ENCODE measurements at regions not wholly inside any gene's neighbourhood (a gene's known extent, or its start where the extent isn't known, plus 50 kb on each side); places are given as distances from the start of the nearest gene placed in this dataset.

DNA sequence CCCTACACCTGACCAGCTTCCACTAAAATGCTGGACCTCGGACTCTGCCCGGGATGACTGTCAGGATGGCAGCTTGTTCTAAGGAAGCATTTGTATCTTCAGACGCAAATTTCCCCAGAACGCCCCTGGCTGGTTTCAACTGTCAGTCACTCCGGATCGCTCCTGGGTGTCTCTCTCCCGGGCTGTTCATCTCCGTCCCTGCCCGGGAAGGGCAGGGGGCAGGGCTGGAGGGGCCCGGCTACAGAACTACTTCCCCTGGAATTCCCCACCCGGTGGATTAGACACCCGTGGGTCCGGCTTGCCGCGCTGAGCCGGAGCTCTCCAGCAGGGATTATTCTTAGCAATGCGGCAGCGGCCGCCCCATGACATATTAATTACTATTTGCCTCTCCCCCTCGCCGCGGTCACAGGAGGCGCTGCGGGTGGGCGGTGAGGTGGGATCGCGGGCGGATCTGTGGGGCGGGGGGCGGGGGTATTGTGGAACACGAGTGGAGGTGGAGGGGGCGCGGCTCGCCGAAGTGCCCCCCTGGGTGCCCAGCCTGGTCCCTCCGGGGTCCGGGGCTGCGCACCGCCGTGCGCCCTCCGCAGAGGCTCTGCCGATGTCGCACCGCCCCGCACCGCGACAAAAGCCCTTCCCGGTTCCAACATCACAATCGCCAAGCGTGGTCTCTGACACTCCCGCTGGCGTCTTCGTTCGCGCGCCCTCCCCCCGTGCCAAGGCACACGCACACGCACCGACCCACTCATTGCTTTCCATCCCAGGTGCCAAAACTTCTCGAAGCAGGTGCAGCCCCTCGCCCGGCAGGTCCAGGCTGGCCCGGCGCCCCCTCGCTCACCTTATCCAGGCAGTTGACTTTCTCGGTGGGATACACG, 276.1 kb upstream of the NEBL start:
- no peak for DNase-seq (ENCODE audit: low read depth)

DNA sequence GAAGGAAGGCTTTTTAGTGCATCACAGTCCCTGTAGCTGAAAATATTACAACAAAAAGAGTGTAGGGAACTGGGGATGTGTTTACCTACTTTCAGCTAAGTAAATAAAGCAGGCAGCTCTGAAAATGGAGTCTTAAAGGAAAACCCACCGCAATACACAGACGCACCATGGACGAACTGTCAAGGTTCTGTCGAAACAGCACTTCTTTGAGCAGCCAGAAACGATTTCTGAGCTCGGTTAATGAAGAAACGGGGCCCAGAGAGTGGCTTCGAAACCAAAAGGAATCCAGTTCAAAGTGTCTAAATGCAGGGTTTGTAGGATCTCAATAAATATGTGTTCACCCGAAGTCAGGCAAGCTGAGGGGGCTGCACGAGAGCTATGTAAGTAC, 275.4 kb upstream of the NEBL start:
- DNase-seq (ENCODE audit: low read depth) = no peak

GRCh38 chr10:21171936-21172541, 274.9 kb upstream of the NEBL start:
- no peak for DNase-seq (ENCODE audit: low read depth)

DNA sequence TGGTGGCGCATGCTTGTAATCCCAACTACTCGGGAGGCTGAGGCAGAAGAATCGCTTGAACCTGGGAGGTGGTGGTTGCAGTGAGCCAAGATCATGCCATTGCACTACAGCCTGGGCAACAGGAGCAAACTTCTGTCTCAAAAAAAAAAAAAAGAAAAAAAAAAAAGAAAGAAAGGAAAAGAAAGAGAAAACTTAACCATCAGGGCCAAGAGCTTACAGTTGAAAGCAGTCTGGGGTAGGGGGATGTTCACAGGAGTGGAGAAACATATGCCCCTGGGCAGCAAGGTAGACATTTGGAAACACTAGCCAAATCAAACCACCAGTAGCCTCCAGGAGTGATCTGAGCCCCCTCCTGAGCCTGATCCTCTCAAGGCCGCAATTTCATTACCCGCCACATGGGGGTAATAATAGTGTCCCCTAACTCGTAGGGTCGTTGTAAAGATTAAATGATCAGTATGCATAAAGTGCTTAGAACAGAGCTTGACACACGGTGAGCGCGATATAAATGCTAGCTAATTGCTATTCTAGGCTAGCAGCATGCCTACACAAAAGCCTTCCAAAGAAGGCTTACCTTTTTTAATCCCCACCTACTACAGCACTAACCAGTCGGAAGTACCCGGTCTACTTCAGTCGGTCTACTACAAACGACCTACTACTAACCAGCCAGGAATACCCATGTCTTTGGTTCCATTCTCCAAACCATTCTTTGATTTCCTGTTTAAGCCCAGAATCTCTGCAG, 274.3 kb upstream of the NEBL start:
- DNase-seq (ENCODE audit: low read depth) = no peak

DNA sequence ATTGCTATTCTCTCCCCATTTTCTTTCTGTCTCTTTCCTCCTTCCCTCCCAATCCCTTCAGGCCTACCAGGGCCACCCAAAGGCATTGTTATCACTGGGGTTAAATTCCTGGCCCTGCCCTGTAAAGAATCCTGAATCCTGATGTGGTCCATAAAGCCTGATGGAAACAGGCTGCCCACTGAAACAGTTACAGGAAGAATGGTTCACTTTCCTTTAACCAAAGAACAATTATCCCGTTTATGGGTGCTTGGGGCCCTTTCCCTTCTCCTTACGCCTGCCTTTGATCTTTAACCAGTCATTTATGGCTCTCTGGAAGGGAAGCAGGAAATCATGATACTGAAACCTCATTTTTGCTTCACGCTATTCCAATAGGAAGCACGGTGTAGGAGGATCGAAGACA, 273.1 kb upstream of the NEBL start:
- DNase-seq (ENCODE audit: low read depth) = no peak

DNA sequence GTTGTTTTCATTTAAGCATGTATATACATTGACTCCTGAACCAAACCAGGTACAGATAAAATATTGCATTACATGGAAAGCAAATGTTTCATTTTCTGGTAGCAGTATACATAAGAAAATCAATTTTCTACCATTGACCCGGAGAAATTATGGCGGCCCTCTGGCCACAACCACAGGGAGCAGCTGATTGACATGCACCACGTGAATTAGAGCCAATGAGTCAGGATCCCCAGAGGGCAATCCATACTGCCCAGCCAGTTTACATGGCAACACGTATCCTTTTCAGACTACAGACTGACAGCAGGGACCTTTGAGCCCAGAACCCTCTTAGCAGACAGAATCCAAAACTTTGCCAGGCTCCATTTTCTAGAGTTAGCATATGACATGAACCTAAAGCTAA, 272.2 kb upstream of the NEBL start:
- DNase-seq (ENCODE audit: low read depth) = no peak

GRCh38 chr10:21167288-21168010, 270.3 kb upstream of the NEBL start:
- no peak for DNase-seq (ENCODE audit: low read depth)

GRCh38 chr10:21166557-21167287, 269.6 kb upstream of the NEBL start:
- no peak for DNase-seq (ENCODE audit: low read depth)

GRCh38 chr10:21165489-21165888, 268.4 kb upstream of the NEBL start:
- no peak for DNase-seq (ENCODE audit: low read depth)

- no peak for DNase-seq (ENCODE audit: low read depth)
These were observed 267.6 kb upstream of the NEBL start for GRCh38 chr10:21164687-21165086.

DNA sequence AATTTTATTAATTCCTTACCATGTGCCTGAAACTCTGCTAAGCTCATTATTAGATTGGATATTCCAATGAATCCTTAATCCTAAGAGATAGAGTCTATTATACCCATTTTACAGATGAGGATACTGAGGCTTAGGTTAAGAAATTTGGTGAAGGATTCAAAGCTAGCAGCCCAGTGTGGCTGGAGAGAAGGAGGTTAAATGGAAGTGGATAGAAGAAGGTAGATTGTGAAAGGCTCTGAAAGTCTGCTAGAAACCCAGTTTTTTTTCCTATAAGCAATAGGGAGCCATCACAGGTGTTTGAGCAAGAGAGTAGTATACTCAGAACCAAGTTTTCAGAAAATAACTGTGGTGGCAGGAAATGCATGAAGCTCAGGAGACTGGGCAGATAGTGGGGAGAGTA, 265.8 kb upstream of the NEBL start:
- no peak for DNase-seq (ENCODE audit: low read depth)

GRCh38 chr10:21161647-21162046, 264.5 kb upstream of the NEBL start:
- DNase-seq (ENCODE audit: low read depth) = no peak

DNA sequence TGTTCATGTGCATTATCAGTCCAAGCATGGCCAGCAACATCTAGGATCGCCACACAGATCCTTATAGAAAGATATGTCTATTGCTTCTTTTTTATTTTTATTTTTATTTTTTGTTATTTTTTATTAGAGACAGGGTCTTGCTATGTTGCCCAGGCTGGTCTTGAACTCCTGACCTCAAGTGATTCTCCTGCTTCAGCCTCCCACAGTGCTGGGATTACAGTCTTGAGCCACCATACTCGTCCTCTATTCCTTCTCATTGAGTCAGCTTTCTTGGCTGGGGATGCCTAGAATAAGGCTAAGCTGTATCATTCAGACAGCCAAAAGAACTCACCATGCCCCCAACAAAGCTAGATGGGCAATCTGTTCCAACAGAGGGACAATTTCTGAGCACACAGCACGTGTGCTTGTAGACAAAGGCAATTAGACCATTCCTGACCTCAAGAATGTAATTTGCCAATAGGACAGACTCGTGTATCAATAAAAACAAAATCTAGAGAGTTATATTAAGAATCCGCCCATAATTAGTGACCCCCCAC, 264.0 kb upstream of the NEBL start:
- no peak for DNase-seq (ENCODE audit: low read depth)

DNA sequence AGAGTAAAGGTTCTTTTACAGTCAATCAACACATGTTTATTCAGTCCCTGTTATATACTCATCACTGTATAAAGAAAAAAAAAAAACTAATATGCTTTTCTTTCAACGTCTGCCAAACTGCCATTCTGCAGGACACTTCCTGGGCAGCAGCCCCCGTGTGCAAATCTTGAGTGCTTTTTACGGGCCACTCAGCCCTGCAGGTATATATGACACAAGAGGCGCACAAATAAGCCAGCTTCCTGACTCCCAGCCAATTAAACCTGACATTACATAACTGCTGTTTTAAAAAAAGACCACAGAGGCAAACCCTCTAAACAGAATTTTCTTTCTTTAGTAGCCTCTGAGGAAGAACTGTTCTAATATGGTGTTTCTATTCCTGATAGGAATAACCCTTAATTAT, 263.0 kb upstream of the NEBL start:
- no peak for DNase-seq (ENCODE audit: low read depth)

GRCh38 chr10:21159669-21160068, 262.6 kb upstream of the NEBL start:
- no peak for DNase-seq (ENCODE audit: low read depth)

DNA sequence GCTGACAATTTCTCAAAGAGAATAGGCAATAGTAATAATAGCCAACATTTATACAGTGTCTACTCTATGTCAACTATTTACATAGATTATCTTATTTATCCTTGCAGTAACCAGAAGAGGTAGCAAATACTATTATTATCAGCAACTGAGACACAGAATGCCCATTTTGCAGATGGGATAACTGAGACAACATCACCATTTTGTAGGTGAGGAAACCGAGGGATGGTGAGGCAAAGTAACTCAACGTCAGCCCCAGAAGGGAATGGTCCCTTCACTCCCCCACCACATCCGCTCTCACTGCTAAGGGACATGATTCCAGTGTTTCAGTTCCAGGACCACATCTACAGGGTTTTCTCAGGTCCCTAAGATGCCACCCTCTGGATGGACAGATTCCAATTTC, 261.2 kb upstream of the NEBL start:
- no peak for DNase-seq (ENCODE audit: low read depth)

- no peak for DNase-seq (ENCODE audit: low read depth)
These were observed 260.6 kb upstream of the NEBL start for GRCh38 chr10:21157664-21158063.

DNA sequence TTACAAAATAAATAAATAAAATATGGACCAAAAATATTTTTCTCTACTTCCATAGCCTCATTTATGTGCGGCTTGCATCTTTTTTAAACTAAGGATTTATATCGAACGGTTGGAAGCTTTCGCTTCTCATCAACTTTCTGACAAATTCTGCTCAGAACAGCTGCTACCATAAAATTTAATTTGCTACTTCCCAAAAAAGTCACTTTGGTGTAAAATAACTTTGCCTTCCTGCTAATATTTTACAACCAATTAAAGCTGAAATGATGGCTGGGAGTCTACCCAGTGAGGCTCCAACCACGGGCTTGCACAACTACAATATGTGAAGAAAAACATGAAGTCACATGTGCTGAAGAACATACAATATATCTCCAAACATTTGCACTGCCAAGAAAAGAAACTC, 253.1 kb upstream of the NEBL start:
- DNase-seq (ENCODE audit: low read depth) = no peak

- DNase-seq (ENCODE audit: low read depth) = no peak
These were observed 249.3 kb upstream of the NEBL start for GRCh38 chr10:21146436-21146789.

- DNase-seq (ENCODE audit: low read depth) = no peak
These were observed 248.8 kb upstream of the NEBL start for GRCh38 chr10:21145751-21146435.

DNA sequence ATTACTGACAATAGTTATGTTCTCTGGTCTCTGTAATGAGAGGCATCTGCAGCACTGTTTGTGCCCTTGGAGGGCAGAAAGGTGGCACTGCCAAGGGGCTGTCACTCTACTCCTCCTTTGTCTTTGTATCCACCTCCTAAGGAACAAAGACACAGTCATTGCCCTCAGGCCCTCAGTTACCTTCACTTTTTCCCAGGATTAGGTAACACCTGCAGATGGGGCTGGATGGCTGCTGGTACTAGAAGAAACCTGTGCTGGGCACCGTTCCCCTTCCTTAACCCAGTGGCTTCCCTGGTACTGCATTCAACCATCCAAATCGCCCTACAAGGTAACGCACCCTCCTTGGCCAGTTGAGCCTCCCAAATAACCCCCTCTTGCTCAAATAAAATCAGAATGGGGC, 246.9 kb upstream of the NEBL start:
- no peak for DNase-seq (ENCODE audit: low read depth)

Measured in GM04503 (cell line).